Panc1 (cell line): ENCODE measurements at regions not wholly inside any gene's neighbourhood (a gene's known extent, or its start where the extent isn't known, plus 50 kb on each side); places are given as distances from the start of the nearest gene placed in this dataset.

Experiments used
- ATAC-seq: fragments of 200-7000 bp; cut with Tn5 transposase; 2 replicates; pipeline ENCODE4 v1.9.1; 2020; ENCODE audit warnings: mild to moderate bottlenecking, moderate library complexity
- BruUV-seq: library from RNA; stranded (reverse); fragments of 400-500 nt; replicated peaks from 2 replicates; lab custom pipeline; 2021; lab: Mats Ljungman, UMichigan
- CTCF ChIA-PET: fragments of 300-600 bp; sonication (Branson Sonifier 250); formaldehyde crosslinking; loops from one replicate; lab custom pipeline; 2022; ENCODE audit warnings: antibody characterized with exemption; lab: Charles Lee
- POLR2A ChIA-PET: fragments of 300-600 bp; sonication (Branson Sonifier 250); formaldehyde crosslinking; loops from one replicate; lab custom pipeline; 2022; ENCODE audit warnings: antibody characterized with exemption; lab: Charles Lee
- DNase-seq: peaks from one replicate; pipeline ENCODE4 v3.0.0-alpha.2; 2010; ENCODE audit warnings: low read depth, low spot score
- H3K27ac ChIP-seq: 2 replicates; pipeline ENCODE4 v1.5.1; 2011; ENCODE audit warnings: mild to moderate bottlenecking, low read length, inconsistent platforms
- H3K27me3 ChIP-seq: fragments of 200-500 bp; sonication (Bioruptor generic); 2 replicates; pipeline ENCODE4 v1.6.0; 2014; ENCODE audit warnings: low read length, inconsistent platforms; ENCODE audit not compliant: control insufficient read depth, insufficient read depth
- H3K36me3 ChIP-seq: fragments of 200-500 bp; sonication (Bioruptor generic); 2 replicates; pipeline ENCODE4 v1.5.1; 2014; ENCODE audit warnings: inconsistent platforms, mild to moderate bottlenecking, low read length, moderate library complexity; ENCODE audit not compliant: control insufficient read depth, insufficient read depth
- H3K4me1 ChIP-seq: 2 replicates; pipeline ENCODE4 v1.5.1; 2011; ENCODE audit warnings: inconsistent platforms, mild to moderate bottlenecking, low read length, moderate library complexity; ENCODE audit not compliant: control insufficient read depth, insufficient read depth
- H3K4me3 ChIP-seq, 2 experiments: 2 replicates each; pipeline ENCODE4 v1.5.1; 2011 to 2012; ENCODE audit warnings: low read depth in 2 of 2, low read length in 2 of 2, mild to moderate bottlenecking in 2 of 2, inconsistent platforms in 1 of 2, moderate library complexity in 1 of 2
- H3K9me3 ChIP-seq: fragments of 200-500 bp; sonication (Bioruptor generic); 2 replicates; pipeline ENCODE4 v1.5.1; 2014; ENCODE audit warnings: low read depth, mild to moderate bottlenecking, inconsistent platforms, low read length, moderate library complexity; ENCODE audit not compliant: control insufficient read depth, insufficient read depth
- CTCF ChIP-seq: fragments of 450-650 bp; IDR thresholded peaks from 2 replicates; pipeline ENCODE4 v1.5.1; 2017; ENCODE audit warnings: mild to moderate bottlenecking
- POLR2AphosphoS5 ChIP-seq: IDR thresholded peaks from 2 replicates; pipeline ENCODE4 v1.6.1; 2012; ENCODE audit warnings: mild to moderate bottlenecking, low read depth, low read length, moderate library complexity
- SIN3A ChIP-seq: IDR thresholded peaks from 2 replicates; pipeline ENCODE4 v1.6.1; 2012; ENCODE audit warnings: low read depth, mild to moderate bottlenecking, low read length, moderate library complexity, borderline replicate concordance; ENCODE audit not compliant: insufficient read depth
- TCF7L2 ChIP-seq: IDR thresholded peaks from 2 replicates; pipeline ENCODE4 v1.6.1; 2011; ENCODE audit warnings: mild to moderate bottlenecking, low read depth, low read length, inconsistent platforms
- in situ Hi-C: cut with HindIII; loops from 2 replicates; pipeline ENCODE4 v1.10.0; 2016; ENCODE audit warnings: low sequenced_read_pairs, low pct_unique_long_range_greater_than_20kb
- intact Hi-C: fragments of 100-400 bp; cut with micrococcal nuclease; formaldehyde crosslinking; loops from one replicate; pipeline ENCODE4 v1.10.0; 2022; ENCODE audit not compliant: unreplicated experiment
- TF ChIP-seq, protein P1 (sequence below), 2 experiments: IDR thresholded peaks; 2 replicates each; pipeline ENCODE4 v1.6.1; 2011 to 2012; ENCODE audit warnings: low read depth in 2 of 2, control low read depth in 1 of 2, low read length in 1 of 2, mild to moderate bottlenecking in 1 of 2, moderate library complexity in 1 of 2; ENCODE audit not compliant: insufficient read depth in 1 of 2

GRCh38 chr12:127649961-127650360, 617.0 kb upstream of the TMEM132C start:
- H3K27me3 ChIP-seq, result no peaks in the 10 kb centered on the region
- ChIA-PET POLR2A (no interaction called here), CTCF (no interaction called here)
- no peaks in the 10 kb centered on the region for H3K36me3 ChIP-seq
- no peak for TF ChIP-seq CTCF
- TF ChIP-seq POLR2AphosphoS5, result no peak
- TF ChIP-seq, protein P1, sequence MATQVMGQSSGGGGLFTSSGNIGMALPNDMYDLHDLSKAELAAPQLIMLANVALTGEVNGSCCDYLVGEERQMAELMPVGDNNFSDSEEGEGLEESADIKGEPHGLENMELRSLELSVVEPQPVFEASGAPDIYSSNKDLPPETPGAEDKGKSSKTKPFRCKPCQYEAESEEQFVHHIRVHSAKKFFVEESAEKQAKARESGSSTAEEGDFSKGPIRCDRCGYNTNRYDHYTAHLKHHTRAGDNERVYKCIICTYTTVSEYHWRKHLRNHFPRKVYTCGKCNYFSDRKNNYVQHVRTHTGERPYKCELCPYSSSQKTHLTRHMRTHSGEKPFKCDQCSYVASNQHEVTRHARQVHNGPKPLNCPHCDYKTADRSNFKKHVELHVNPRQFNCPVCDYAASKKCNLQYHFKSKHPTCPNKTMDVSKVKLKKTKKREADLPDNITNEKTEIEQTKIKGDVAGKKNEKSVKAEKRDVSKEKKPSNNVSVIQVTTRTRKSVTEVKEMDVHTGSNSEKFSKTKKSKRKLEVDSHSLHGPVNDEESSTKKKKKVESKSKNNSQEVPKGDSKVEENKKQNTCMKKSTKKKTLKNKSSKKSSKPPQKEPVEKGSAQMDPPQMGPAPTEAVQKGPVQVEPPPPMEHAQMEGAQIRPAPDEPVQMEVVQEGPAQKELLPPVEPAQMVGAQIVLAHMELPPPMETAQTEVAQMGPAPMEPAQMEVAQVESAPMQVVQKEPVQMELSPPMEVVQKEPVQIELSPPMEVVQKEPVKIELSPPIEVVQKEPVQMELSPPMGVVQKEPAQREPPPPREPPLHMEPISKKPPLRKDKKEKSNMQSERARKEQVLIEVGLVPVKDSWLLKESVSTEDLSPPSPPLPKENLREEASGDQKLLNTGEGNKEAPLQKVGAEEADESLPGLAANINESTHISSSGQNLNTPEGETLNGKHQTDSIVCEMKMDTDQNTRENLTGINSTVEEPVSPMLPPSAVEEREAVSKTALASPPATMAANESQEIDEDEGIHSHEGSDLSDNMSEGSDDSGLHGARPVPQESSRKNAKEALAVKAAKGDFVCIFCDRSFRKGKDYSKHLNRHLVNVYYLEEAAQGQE (IDR thresholded peaks at IDR 0.05; ENCODE audit: insufficient read depth in 1 of 2, low read depth in 2 of 2, low read length in 1 of 2), result no peak
- TF ChIP-seq SIN3A, result no peak
- TF ChIP-seq TCF7L2, result no peak
- ATAC-seq (no peak), DNase-seq (no peak)
- intact Hi-C loops, result no loop called here
- H3K4me3 ChIP-seq, result no peak overlapping the region
- in situ Hi-C loops, result no loop called here
- H3K4me1 ChIP-seq, result no peaks in the 10 kb centered on the region
- BruUV-seq, result no TSS peak
- no peaks in the 10 kb centered on the region for H3K9me3 ChIP-seq
- H3K27ac ChIP-seq, result no peak overlapping the region

GRCh38 chr12:127650626-127651025, 616.3 kb upstream of the TMEM132C start:
- intact Hi-C loops, result no loop called here
- H3K27ac ChIP-seq, result no peak overlapping the region
- CTCF ChIA-PET, result no interaction called here
- no peaks in the 10 kb centered on the region for H3K27me3 ChIP-seq
- POLR2A ChIA-PET, result no interaction called here
- no peaks in the 10 kb centered on the region for H3K9me3 ChIP-seq
- in situ Hi-C loops, result no loop called here
- no peaks in the 10 kb centered on the region for H3K4me1 ChIP-seq
- H3K4me3 ChIP-seq, result no peak overlapping the region
- no peaks in the 10 kb centered on the region for H3K36me3 ChIP-seq
- no peak for TF ChIP-seq TCF7L2
- TF ChIP-seq, protein P1 (IDR thresholded peaks at IDR 0.05; ENCODE audit: insufficient read depth in 1 of 2, low read depth in 2 of 2, low read length in 1 of 2), result no peak
- no peak for TF ChIP-seq SIN3A
- TF ChIP-seq POLR2AphosphoS5, result no peak
- TF ChIP-seq CTCF, result no peak
- DNase-seq (no peak), ATAC-seq (no peak)
- BruUV-seq, result no TSS peak
